ENCODE measurements at regions not wholly inside any gene's neighbourhood (a gene's known extent, or its start where the extent isn't known, plus 50 kb on each side); places are given as distances from the start of the nearest gene placed in this dataset.

GRCh38 chr9:11708899-11709298 is 984.3 kb upstream of the TYRP1 start:
- in situ Hi-C loops (cut with MboI; ENCODE audit: low pct_unique_long_range_greater_than_20kb, low sequenced_read_pairs, unreplicated experiment), result no loop called here
- DNase-seq (ENCODE audit: low spot score), result no peak
- no peak for TF ChIP-seq CTCF (IDR thresholded peaks at IDR 0.05; ENCODE audit: extremely low read depth, insufficient read depth, missing control alignments)

DNA sequence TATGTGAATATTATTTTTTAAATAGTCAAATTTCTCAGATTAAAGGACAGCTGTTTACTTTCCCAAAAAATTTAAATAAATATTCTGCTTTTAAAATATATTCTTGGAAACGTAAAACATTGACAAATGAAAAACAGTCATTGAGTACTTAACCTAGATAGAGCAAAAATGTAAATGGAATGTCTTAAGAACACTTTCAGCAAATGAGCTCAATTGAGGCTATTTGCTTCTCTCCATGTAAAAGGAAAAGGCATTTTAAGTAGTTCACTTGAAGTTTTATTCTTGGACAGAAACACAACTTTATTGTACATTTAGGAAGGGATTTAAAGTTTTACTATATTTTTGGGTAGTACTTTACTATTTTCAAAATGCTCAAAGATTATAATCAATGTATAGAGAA is 983.6 kb upstream of the TYRP1 start:
- DNase-seq (ENCODE audit: low spot score), result no peak
- no peak for TF ChIP-seq CTCF (IDR thresholded peaks at IDR 0.05; ENCODE audit: extremely low read depth, insufficient read depth, missing control alignments)
- in situ Hi-C loops (cut with MboI; ENCODE audit: low pct_unique_long_range_greater_than_20kb, low sequenced_read_pairs, unreplicated experiment), result no loop called here

DNA sequence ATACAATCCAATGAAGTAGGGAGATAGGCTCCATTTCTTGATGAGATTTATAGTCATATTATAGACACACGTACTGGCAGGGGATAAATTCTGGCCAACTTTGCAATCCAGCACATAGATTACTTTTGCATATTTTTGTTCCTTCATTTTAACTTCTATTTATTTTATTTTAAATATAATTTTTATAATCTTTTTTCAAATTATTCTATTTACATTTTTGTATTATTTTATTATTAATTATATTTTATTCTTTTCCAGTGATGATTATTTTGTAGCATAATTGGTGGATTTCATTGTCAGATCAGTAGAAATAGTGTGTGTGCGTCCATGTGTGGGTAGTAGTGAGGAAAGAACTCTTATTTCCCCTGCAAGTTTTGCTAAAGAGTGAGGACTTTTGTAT is 980.1 kb upstream of the TYRP1 start:
- no peak for TF ChIP-seq CTCF (IDR thresholded peaks at IDR 0.05; ENCODE audit: extremely low read depth, insufficient read depth, missing control alignments)
- no peak for DNase-seq (ENCODE audit: low spot score)
- in situ Hi-C loops (cut with MboI; ENCODE audit: low pct_unique_long_range_greater_than_20kb, low sequenced_read_pairs, unreplicated experiment), result no loop called here

GRCh38 chr9:11722957-11723356 is 970.2 kb upstream of the TYRP1 start:
- DNase-seq (ENCODE audit: low spot score), result no peak
- TF ChIP-seq CTCF (IDR thresholded peaks at IDR 0.05; ENCODE audit: extremely low read depth, insufficient read depth, missing control alignments), result no peak
- in situ Hi-C loops (cut with MboI; ENCODE audit: low pct_unique_long_range_greater_than_20kb, low sequenced_read_pairs, unreplicated experiment), result no loop called here

GRCh38 chr9:11726659-11727058 is 966.5 kb upstream of the TYRP1 start:
- DNase-seq (ENCODE audit: low spot score), result no peak
- no peak for TF ChIP-seq CTCF (IDR thresholded peaks at IDR 0.05; ENCODE audit: extremely low read depth, insufficient read depth, missing control alignments)
- in situ Hi-C loops (cut with MboI; ENCODE audit: low pct_unique_long_range_greater_than_20kb, low sequenced_read_pairs, unreplicated experiment), result no loop called here

DNA sequence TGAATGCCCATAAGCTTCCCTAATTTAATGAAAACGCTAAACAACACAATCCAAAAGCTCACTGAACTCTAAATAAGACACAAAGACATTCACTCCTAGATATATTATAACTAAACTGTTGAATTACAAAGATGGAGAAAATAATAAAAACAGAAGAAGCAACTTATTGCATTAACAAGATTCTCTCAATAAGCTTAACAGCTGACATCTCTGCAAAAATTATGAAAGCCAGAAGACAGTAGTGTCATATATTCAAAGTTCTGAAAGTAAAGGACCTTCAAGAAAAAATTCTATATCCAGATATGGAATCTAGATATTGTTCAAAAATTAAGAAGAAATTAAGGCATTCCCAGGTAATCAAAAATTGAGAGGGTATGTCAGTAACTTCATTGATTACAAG is 957.8 kb upstream of the TYRP1 start:
- in situ Hi-C loops (cut with MboI; ENCODE audit: low pct_unique_long_range_greater_than_20kb, low sequenced_read_pairs, unreplicated experiment), result no loop called here

More for the DNA sequence above, 957.8 kb upstream of the TYRP1 start:
- DNase-seq (ENCODE audit: low spot score), result no peak
- no peak for TF ChIP-seq CTCF (IDR thresholded peaks at IDR 0.05; ENCODE audit: extremely low read depth, insufficient read depth, missing control alignments)

Measured in GM13977 (cell line).